ENCODE measurements at regions not wholly inside any gene's neighbourhood (a gene's known extent, or its start where the extent isn't known, plus 50 kb on each side); places are given as distances from the start of the nearest gene placed in this dataset.
A peak's percentile ranks its signal among the peaks of the same experiment; 100 is the strongest.

DNA sequence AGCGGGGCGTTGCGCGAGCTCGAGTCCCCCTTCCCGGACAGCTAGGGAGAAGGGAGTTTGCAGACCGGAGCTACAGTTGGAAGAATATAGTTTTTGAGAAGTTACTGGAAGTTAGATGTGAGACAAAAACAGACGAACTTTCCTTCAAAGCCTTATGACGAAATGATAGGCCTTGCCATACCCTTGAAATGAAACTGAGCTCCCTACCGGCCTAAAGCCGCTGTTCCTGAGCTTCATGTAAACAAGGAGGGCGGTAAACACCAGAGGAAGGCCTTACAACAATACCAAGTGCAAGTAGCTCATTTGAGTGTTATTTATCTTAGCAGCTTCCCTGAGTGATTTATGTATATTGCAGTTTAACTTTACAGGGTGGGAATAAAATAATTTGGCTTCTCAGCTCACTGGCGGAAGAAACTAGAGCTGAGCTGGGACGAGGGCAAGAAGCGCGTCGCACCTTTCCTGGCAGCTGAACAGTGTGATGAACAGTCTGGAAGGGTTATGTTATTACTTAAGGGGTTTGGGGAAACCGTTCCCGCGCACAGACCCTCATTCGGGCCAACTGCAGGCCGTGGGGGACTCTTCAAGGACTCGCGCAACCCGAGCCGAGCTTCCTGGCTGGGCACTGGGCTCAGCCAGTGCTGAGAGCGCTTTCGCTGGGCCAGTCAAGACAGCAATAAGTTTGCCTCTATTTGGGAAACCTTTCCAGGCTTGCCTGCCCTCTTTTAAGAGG, 111.2 kb downstream of the KCNRG start:
- TF ChIP-seq, protein P1, sequence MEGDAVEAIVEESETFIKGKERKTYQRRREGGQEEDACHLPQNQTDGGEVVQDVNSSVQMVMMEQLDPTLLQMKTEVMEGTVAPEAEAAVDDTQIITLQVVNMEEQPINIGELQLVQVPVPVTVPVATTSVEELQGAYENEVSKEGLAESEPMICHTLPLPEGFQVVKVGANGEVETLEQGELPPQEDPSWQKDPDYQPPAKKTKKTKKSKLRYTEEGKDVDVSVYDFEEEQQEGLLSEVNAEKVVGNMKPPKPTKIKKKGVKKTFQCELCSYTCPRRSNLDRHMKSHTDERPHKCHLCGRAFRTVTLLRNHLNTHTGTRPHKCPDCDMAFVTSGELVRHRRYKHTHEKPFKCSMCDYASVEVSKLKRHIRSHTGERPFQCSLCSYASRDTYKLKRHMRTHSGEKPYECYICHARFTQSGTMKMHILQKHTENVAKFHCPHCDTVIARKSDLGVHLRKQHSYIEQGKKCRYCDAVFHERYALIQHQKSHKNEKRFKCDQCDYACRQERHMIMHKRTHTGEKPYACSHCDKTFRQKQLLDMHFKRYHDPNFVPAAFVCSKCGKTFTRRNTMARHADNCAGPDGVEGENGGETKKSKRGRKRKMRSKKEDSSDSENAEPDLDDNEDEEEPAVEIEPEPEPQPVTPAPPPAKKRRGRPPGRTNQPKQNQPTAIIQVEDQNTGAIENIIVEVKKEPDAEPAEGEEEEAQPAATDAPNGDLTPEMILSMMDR (conservative IDR thresholded peaks at IDR 0.05): no peak
- peak overlapping the region; percentile 100 for H3K27ac ChIP-seq

GRCh38 chr13:50126993-50127725, 111.9 kb downstream of the KCNRG start:
- TF ChIP-seq, protein P1 (conservative IDR thresholded peaks at IDR 0.05): no peak

DNA sequence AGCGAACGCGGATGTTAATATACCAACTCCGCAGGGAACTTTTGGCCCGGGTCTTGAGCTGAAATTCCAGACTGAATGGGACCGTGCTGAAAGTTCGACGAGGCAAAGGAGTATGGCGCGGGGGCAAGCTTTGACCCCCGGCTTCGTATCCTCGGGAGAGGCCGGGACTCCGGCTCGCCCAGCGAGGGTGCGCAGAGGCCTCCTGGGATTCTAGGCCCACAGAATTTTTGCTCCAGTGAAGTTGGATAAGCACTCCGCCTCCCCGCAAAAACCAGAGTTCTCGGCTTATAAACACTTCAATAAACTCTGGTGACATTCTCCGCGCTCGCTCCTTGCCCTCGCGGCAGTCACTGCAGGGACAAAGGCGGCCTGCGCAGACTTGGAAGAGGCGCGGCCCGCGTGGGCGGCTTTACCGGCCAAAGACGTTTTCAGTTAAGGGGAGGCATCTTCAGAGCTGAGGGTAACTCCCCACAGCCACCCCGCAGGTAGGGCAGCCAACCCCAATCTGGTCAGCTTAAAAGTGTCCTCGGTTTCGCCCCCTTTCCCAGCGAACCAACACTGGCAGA, 112.6 kb downstream of the KCNRG start:
- peak overlapping the region; percentile 100; the same call in 1 of the 2 replicates for H3K27ac ChIP-seq
- TF ChIP-seq, protein P1 (conservative IDR thresholded peaks at IDR 0.05): no peak

More at GRCh38 chr13:50126993-50127725, 111.9 kb downstream of the KCNRG start:
- H3K27ac ChIP-seq: peak overlapping the region; percentile 100

- no peak overlapping the region for H3K27ac ChIP-seq
- TF ChIP-seq, protein P1 (conservative IDR thresholded peaks at IDR 0.05): no peak
Measured at GRCh38 chr13:50128428-50128931, 113.2 kb downstream of the KCNRG start.

- TF ChIP-seq, protein P1 (conservative IDR thresholded peaks at IDR 0.05): no peak
- H3K27ac ChIP-seq: no peak overlapping the region
Measured at GRCh38 chr13:50129081-50129705, 113.9 kb downstream of the KCNRG start.

DNA sequence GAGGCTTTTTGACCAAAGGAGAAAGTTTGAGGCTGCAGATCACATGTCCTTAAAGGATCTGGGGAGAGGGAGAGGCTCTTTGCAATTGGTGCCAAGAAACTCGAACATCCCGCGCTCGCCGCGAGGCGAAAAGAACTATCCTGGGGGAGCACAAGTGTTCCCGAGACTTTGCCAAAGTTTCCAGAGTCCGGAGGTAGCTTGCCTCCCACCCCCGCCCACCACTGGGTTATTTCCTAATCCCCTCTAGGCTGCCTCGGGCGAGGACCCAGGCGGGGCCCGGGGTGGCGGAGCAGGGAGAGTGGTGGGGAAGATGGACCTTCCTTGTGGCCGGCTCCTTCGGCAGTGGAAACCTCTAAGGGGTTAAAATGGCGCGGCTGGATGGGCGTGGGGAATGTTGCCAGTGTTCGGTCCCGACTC, 114.5 kb downstream of the KCNRG start:
- H3K27ac ChIP-seq: peak overlapping the region; percentile 66; the same call in 1 of the 2 replicates
- TF ChIP-seq, protein P1 (conservative IDR thresholded peaks at IDR 0.05): no peak
